H9 (cell line): ENCODE measurements at regions not wholly inside any gene's neighbourhood (a gene's known extent, or its start where the extent isn't known, plus 50 kb on each side); places are given as distances from the start of the nearest gene placed in this dataset.

ENCODE experiments used
- DNase-seq: peaks from one replicate; pipeline ENCODE4 v3.0.0-alpha.2; 2017
- H2AFZ ChIP-seq: one replicate; pipeline ENCODE4 v1.6.1; 2013; ENCODE audit warnings: mild to moderate bottlenecking, low read length, control low read depth, moderate library complexity
- H2AK5ac ChIP-seq: 2 replicates; pipeline ENCODE4 v1.6.1; 2013; ENCODE audit warnings: low read length, control low read depth, mixed read lengths; ENCODE audit not compliant: insufficient read length
- H2BK120ac ChIP-seq: one replicate; pipeline ENCODE4 v1.6.1; 2013; ENCODE audit warnings: low read depth, mild to moderate bottlenecking, low read length, control low read depth, inconsistent platforms; ENCODE audit not compliant: poor library complexity, severe bottlenecking
- H2BK12ac ChIP-seq: 2 replicates; pipeline ENCODE4 v1.6.1; 2013; ENCODE audit warnings: low read length, control low read depth, mixed read lengths, low read depth; ENCODE audit not compliant: insufficient read length
- H2BK15ac ChIP-seq: 2 replicates; pipeline ENCODE4 v1.6.1; 2013; ENCODE audit warnings: low read depth, low read length, control low read depth
- H2BK20ac ChIP-seq: one replicate; pipeline ENCODE4 v1.6.1; 2013; ENCODE audit warnings: low read depth, mild to moderate bottlenecking, low read length, control low read depth, inconsistent platforms; ENCODE audit not compliant: poor library complexity, severe bottlenecking
- H2BK5ac ChIP-seq: 2 replicates; pipeline ENCODE4 v1.6.1; 2013; ENCODE audit warnings: low read length, control low read depth, mixed read lengths; ENCODE audit not compliant: insufficient read length
- H3K14ac ChIP-seq: 2 replicates; pipeline ENCODE4 v1.6.1; 2013; ENCODE audit warnings: low read length, control low read depth; ENCODE audit not compliant: insufficient read depth
- H3K18ac ChIP-seq: 2 replicates; pipeline ENCODE4 v1.6.1; 2013; ENCODE audit warnings: low read depth, mild to moderate bottlenecking, mixed read lengths, low read length, control low read depth; ENCODE audit not compliant: insufficient read length
- H3K23ac ChIP-seq: 2 replicates; pipeline ENCODE4 v1.6.1; 2013; ENCODE audit warnings: low read length, control low read depth, mixed read lengths, low read depth; ENCODE audit not compliant: insufficient read length
- H3K23me2 ChIP-seq: 2 replicates; pipeline ENCODE4 v1.6.1; 2013; ENCODE audit warnings: low read depth, mild to moderate bottlenecking, mixed read lengths, low read length, control low read depth; ENCODE audit not compliant: insufficient read length, poor library complexity, severe bottlenecking
- H3K27ac ChIP-seq: 2 replicates; pipeline ENCODE4 v1.5.1; 2013; ENCODE audit warnings: low read length, control low read depth, mixed read lengths, low read depth; ENCODE audit not compliant: insufficient read length
- H3K27me3 ChIP-seq: 2 replicates; pipeline ENCODE4 v1.6.1; 2013; ENCODE audit warnings: low read length, control low read depth, inconsistent platforms; ENCODE audit not compliant: insufficient read depth
- H3K4ac ChIP-seq: 2 replicates; pipeline ENCODE4 v1.6.1; 2013; ENCODE audit warnings: low read depth, mild to moderate bottlenecking, control low read depth, inconsistent platforms, low read length, moderate library complexity
- H3K4me1 ChIP-seq: 2 replicates; pipeline ENCODE4 v1.6.1; 2013; ENCODE audit warnings: low read length, control low read depth, inconsistent platforms; ENCODE audit not compliant: insufficient read depth
- H3K4me2 ChIP-seq: 2 replicates; pipeline ENCODE4 v1.6.1; 2013; ENCODE audit warnings: low read length, control low read depth, mixed read lengths; ENCODE audit not compliant: insufficient read length, insufficient read depth
- H3K56ac ChIP-seq: 2 replicates; pipeline ENCODE4 v1.6.1; 2013; ENCODE audit warnings: low read depth, mild to moderate bottlenecking, mixed read lengths, low read length, control low read depth; ENCODE audit not compliant: insufficient read length
- H3K79me1 ChIP-seq: 2 replicates; pipeline ENCODE4 v1.6.1; 2013; ENCODE audit warnings: low read depth, mild to moderate bottlenecking, moderate library complexity, low read length, control low read depth, inconsistent platforms; ENCODE audit not compliant: insufficient read depth, poor library complexity, severe bottlenecking
- H3K79me2 ChIP-seq: 2 replicates; pipeline ENCODE4 v1.6.1; 2013; ENCODE audit warnings: low read length, control low read depth, inconsistent platforms; ENCODE audit not compliant: insufficient read depth
- H3K9ac ChIP-seq: 2 replicates; pipeline ENCODE4 v1.6.1; 2013; ENCODE audit warnings: low read length, control low read depth, mixed read lengths; ENCODE audit not compliant: insufficient read length; ENCODE audit errors: extremely low read depth
- H3K9me3 ChIP-seq: one replicate; pipeline ENCODE4 v1.6.1; 2013; ENCODE audit warnings: low read depth, low read length, inconsistent platforms; ENCODE audit not compliant: control insufficient read depth
- H3T11ph ChIP-seq: one replicate; pipeline ENCODE4 v1.6.1; 2013; ENCODE audit warnings: mild to moderate bottlenecking, low read length, control low read depth, inconsistent platforms
- H4K20me1 ChIP-seq: one replicate; pipeline ENCODE4 v1.6.1; 2013; ENCODE audit not compliant: control insufficient read depth, insufficient read length, insufficient read depth
- H4K5ac ChIP-seq: 2 replicates; pipeline ENCODE4 v1.6.1; 2013; ENCODE audit warnings: low read depth, mild to moderate bottlenecking, mixed read lengths, low read length, control low read depth; ENCODE audit not compliant: insufficient read length
- H4K8ac ChIP-seq: replicated peaks from 2 replicates; pipeline ENCODE4 v1.6.1; 2013; ENCODE audit warnings: low read length, control low read depth, mixed read lengths, low read depth; ENCODE audit not compliant: insufficient read length
- H4K91ac ChIP-seq: 2 replicates; pipeline ENCODE4 v1.6.1; 2013; ENCODE audit warnings: low read depth, mild to moderate bottlenecking, moderate library complexity, mixed read lengths, low read length, control low read depth; ENCODE audit not compliant: insufficient read length
- H3K27ac Mint-ChIP-seq, 3 experiments: 2 replicates in 2 of 3; 3 replicates in 1 of 3; pipeline ENCODE4 v1.8.0; 2020 to 2021; ENCODE audit warnings: mixed read lengths in 3 of 3, mild to moderate bottlenecking in 1 of 3, moderate library complexity in 1 of 3
- H3K27me3 Mint-ChIP-seq: 2 replicates; pipeline ENCODE4 v1.8.0; 2021; ENCODE audit warnings: low read depth, mild to moderate bottlenecking, moderate library complexity, mixed read lengths
- H3K36me3 Mint-ChIP-seq, 3 experiments: 2 replicates in 2 of 3; 3 replicates in 1 of 3; pipeline ENCODE4 v1.8.0; 2020 to 2021; ENCODE audit warnings: low read depth in 3 of 3, mixed read lengths in 3 of 3; ENCODE audit not compliant: insufficient read depth in 1 of 3
- H3K4me1 Mint-ChIP-seq, 2 experiments: 2 replicates each; pipeline ENCODE4 v1.8.0; 2020; ENCODE audit warnings: mixed read lengths in 2 of 2
- H3K4me3 Mint-ChIP-seq, 2 experiments: 2 replicates in 1 of 2; 3 replicates in 1 of 2; pipeline ENCODE4 v1.8.0; 2020 to 2021; ENCODE audit warnings: mild to moderate bottlenecking in 2 of 2, mixed read lengths in 2 of 2, moderate library complexity in 1 of 2
- H3K9me3 Mint-ChIP-seq, 2 experiments: 2 replicates in 1 of 2; 3 replicates in 1 of 2; pipeline ENCODE4 v1.8.0; 2020; ENCODE audit warnings: mild to moderate bottlenecking in 2 of 2, mixed read lengths in 2 of 2, moderate library complexity in 1 of 2
- CTCF ChIP-seq: fragments of 200-600 bp; sonication (generic); conservative IDR thresholded peaks from 3 replicates; pipeline ENCODE4 v1.8.0; 2021; ENCODE audit warnings: antibody characterized with exemption, mild to moderate bottlenecking
- WGBS: extraction: QIAGEN DNeasy Blood & Tissue Kit; methylation state at CpG from one replicate; pipeline ENCODE4 v1.1.7; 2013; ENCODE audit warnings: missing lambda C conversion rate, low lambda C conversion rate, mixed read lengths; ENCODE audit not compliant: insufficient read length; ENCODE audit errors: extremely low coverage; 5-methylcytosine and 5-hydroxymethylcytosine counted together

- H3K4me1 Mint-ChIP-seq = no peaks in the 10 kb centered on the region
Observed at GRCh38 chr17:22514315-22514714, 822.0 kb downstream of the KCNJ18 start.

More at GRCh38 chr17:22514315-22514714, 822.0 kb downstream of the KCNJ18 start:
- Histone ChIP-seq H3K4me2 (no peak overlapping the region), H3K56ac (no peak overlapping the region), H2BK120ac (no peak overlapping the region), H2BK20ac (no peak overlapping the region), H3K9ac (no peak overlapping the region), H4K5ac (no peak overlapping the region), H3K23ac (no peak overlapping the region), H2BK5ac (no peak overlapping the region), H3K27me3 (no peaks in the 10 kb centered on the region), H3K27ac (no peak overlapping the region), H3K9me3 (peaks cover 71% of the 10 kb centered on the region), H2AFZ (no peak overlapping the region), H4K91ac (no peak overlapping the region), H4K8ac (no peak overlapping the region), H2BK12ac (no peak overlapping the region), H3T11ph (no peak overlapping the region), H3K79me1 (no peaks in the 10 kb centered on the region), H3K4ac (no peak overlapping the region), H2BK15ac (no peak overlapping the region), H3K18ac (no peak overlapping the region), H2AK5ac (no peak overlapping the region), H3K14ac (no peak overlapping the region), H4K20me1 (no peaks in the 10 kb centered on the region), H3K4me1 (no peaks in the 10 kb centered on the region), H3K23me2 (no peaks in the 10 kb centered on the region), H3K79me2 (no peaks in the 10 kb centered on the region)
- Mint-ChIP-seq H3K36me3 (peaks cover 5 to 15% (median 7%) of the 10 kb centered on the region in 3 experiments; a peak in 6 of 7 replicates), H3K4me3 (no peak overlapping the region), H3K9me3 (peaks cover 71 to 77% of the 10 kb centered on the region in 2 experiments), H3K27ac (no peak overlapping the region), H3K27me3 (no peaks in the 10 kb centered on the region; the same call in 1 of the 2 replicates)
- no peak for DNase-seq
- WGBS = no CpG with 5 or more reads among the region's 6 CpGs
- TF ChIP-seq CTCF = no peak
